ENCODE measurements at regions not wholly inside any gene's neighbourhood (a gene's known extent, or its start where the extent isn't known, plus 50 kb on each side); places are given as distances from the start of the nearest gene placed in this dataset.

DNA sequence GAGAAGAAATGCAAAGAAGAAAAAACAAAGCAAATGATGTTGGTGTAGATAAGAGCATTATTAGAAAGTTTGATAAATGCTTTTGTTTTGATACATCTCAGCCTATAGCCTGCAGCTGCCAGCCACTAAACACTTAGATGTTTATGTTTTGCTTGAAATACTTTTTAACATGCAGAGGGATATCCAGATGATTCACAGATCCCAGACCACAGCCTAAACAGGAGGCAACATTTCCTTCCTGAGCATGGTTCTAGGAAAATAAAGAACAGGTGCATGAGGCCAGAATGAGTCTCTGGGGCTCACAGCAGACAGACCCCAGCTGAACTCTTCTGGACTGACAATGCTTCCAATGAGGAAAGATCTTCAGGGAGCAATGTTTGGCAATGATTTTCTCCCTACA lies 103.7 kb upstream of the EEA1 start:
- Histone ChIP-seq H3F3A (ENCODE audit: insufficient read depth, low read length) (no peaks in the 10 kb centered on the region), H3K4me1 (ENCODE audit: insufficient read depth, low read length, severe bottlenecking) (no peaks in the 10 kb centered on the region), H3K4me2 (ENCODE audit: low read length) (no peak overlapping the region), H3K9me2 (ENCODE audit: low read depth, low read length) (no peaks in the 10 kb centered on the region), H3K9me3 (ENCODE audit: low read length) (no peaks in the 10 kb centered on the region), H3K9ac (ENCODE audit: low read length) (no peak overlapping the region), H2AFZ (ENCODE audit: low read length) (no peak overlapping the region), H3K36me3 (ENCODE audit: insufficient read depth, low read length) (no peaks in the 10 kb centered on the region), H4K20me1 (ENCODE audit: insufficient read depth, low read length) (no peaks in the 10 kb centered on the region), H3K4me3 (ENCODE audit: low read depth, low read length, poor library complexity, severe bottlenecking) (no peak overlapping the region), H3K27ac (ENCODE audit: low read depth, low read length, poor library complexity, severe bottlenecking) (no peak overlapping the region), H3K27me3 (ENCODE audit: insufficient read depth, low read length) (no peaks in the 10 kb centered on the region), H3K79me2 (ENCODE audit: insufficient read depth, low read length) (no peaks in the 10 kb centered on the region)
- no peak for TF ChIP-seq EZH2 (IDR thresholded peaks at IDR 0.05; ENCODE audit: borderline replicate concordance, low read length)
- TF ChIP-seq, protein P1, sequence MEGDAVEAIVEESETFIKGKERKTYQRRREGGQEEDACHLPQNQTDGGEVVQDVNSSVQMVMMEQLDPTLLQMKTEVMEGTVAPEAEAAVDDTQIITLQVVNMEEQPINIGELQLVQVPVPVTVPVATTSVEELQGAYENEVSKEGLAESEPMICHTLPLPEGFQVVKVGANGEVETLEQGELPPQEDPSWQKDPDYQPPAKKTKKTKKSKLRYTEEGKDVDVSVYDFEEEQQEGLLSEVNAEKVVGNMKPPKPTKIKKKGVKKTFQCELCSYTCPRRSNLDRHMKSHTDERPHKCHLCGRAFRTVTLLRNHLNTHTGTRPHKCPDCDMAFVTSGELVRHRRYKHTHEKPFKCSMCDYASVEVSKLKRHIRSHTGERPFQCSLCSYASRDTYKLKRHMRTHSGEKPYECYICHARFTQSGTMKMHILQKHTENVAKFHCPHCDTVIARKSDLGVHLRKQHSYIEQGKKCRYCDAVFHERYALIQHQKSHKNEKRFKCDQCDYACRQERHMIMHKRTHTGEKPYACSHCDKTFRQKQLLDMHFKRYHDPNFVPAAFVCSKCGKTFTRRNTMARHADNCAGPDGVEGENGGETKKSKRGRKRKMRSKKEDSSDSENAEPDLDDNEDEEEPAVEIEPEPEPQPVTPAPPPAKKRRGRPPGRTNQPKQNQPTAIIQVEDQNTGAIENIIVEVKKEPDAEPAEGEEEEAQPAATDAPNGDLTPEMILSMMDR (IDR thresholded peaks at IDR 0.05; ENCODE audit: low read length) = no peak

DNA sequence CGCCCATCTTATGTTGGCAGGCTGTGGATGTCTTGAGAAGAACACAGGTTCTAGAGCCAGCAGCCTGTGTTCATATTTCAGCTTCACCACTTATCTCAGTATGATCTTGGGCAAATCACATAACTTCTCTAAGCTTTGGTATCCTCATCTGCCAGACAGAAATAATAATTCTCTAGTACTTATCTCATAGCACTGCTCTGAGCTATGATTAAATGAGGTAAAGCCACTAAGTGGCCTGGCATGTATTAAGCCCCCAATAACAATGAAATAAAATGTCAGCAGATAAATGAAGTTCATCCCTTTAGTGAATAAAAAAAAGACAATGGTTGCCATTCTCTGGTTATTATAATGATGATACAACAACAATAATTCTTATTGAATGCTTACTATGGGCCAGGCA lies 104.9 kb upstream of the EEA1 start:
- H3K4me2 ChIP-seq (ENCODE audit: low read length) = no peak overlapping the region
- H4K20me1 ChIP-seq (ENCODE audit: insufficient read depth, low read length) = no peaks in the 10 kb centered on the region
- no peaks in the 10 kb centered on the region for H3F3A ChIP-seq (ENCODE audit: insufficient read depth, low read length)
- H2AFZ ChIP-seq (ENCODE audit: low read length) = no peak overlapping the region
- H3K4me1 ChIP-seq (ENCODE audit: insufficient read depth, low read length, severe bottlenecking) = no peaks in the 10 kb centered on the region
- H3K4me3 ChIP-seq (ENCODE audit: low read depth, low read length, poor library complexity, severe bottlenecking) = no peak overlapping the region
- H3K9me2 ChIP-seq (ENCODE audit: low read depth, low read length) = no peaks in the 10 kb centered on the region
- no peaks in the 10 kb centered on the region for H3K79me2 ChIP-seq (ENCODE audit: insufficient read depth, low read length)
- H3K27ac ChIP-seq (ENCODE audit: low read depth, low read length, poor library complexity, severe bottlenecking) = no peak overlapping the region
- H3K9me3 ChIP-seq (ENCODE audit: low read length) = no peaks in the 10 kb centered on the region
- TF ChIP-seq, protein P1 (IDR thresholded peaks at IDR 0.05; ENCODE audit: low read length) = no peak
- TF ChIP-seq EZH2 (IDR thresholded peaks at IDR 0.05; ENCODE audit: borderline replicate concordance, low read length) = no peak
- H3K27me3 ChIP-seq (ENCODE audit: insufficient read depth, low read length) = no peaks in the 10 kb centered on the region
- no peaks in the 10 kb centered on the region for H3K36me3 ChIP-seq (ENCODE audit: insufficient read depth, low read length)
- no peak overlapping the region for H3K9ac ChIP-seq (ENCODE audit: low read length)

DNA sequence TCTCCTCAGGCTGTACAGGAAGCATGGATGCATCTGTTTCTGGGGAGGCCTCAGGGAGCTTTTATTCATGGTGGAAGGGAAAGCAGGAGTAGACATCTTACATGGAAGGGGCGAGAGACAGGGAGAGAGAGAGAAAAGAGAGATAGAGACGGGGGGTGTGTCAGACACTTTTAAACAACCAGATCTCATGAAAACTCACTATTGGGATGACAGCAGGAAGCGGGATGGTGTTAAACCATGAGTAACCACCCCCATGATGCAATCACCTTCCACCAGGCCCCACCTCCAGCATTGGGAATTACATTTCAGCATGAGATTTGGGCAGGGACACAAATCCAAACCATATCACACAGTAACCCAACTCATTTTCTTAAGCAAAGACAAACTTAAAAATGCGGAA lies 110.0 kb upstream of the EEA1 start:
- Histone ChIP-seq H3K9me2 (ENCODE audit: low read depth, low read length) (no peaks in the 10 kb centered on the region), H3K79me2 (ENCODE audit: insufficient read depth, low read length) (no peaks in the 10 kb centered on the region), H3K36me3 (ENCODE audit: insufficient read depth, low read length) (no peaks in the 10 kb centered on the region), H3K4me3 (ENCODE audit: low read depth, low read length, poor library complexity, severe bottlenecking) (no peak overlapping the region), H3K9me3 (ENCODE audit: low read length) (no peaks in the 10 kb centered on the region), H3K4me1 (ENCODE audit: insufficient read depth, low read length, severe bottlenecking) (no peaks in the 10 kb centered on the region), H3K4me2 (ENCODE audit: low read length) (no peak overlapping the region), H4K20me1 (ENCODE audit: insufficient read depth, low read length) (no peaks in the 10 kb centered on the region), H3K27ac (ENCODE audit: low read depth, low read length, poor library complexity, severe bottlenecking) (no peak overlapping the region), H3K9ac (ENCODE audit: low read length) (no peak overlapping the region), H3K27me3 (ENCODE audit: insufficient read depth, low read length) (no peaks in the 10 kb centered on the region), H3F3A (ENCODE audit: insufficient read depth, low read length) (no peaks in the 10 kb centered on the region), H2AFZ (ENCODE audit: low read length) (no peak overlapping the region)
- no peak for TF ChIP-seq EZH2 (IDR thresholded peaks at IDR 0.05; ENCODE audit: borderline replicate concordance, low read length)
- TF ChIP-seq, protein P1 (IDR thresholded peaks at IDR 0.05; ENCODE audit: low read length) = no peak
